ENCODE measurements at regions not wholly inside any gene's neighbourhood (a gene's known extent, or its start where the extent isn't known, plus 50 kb on each side); places are given as distances from the start of the nearest gene placed in this dataset.

DNA sequence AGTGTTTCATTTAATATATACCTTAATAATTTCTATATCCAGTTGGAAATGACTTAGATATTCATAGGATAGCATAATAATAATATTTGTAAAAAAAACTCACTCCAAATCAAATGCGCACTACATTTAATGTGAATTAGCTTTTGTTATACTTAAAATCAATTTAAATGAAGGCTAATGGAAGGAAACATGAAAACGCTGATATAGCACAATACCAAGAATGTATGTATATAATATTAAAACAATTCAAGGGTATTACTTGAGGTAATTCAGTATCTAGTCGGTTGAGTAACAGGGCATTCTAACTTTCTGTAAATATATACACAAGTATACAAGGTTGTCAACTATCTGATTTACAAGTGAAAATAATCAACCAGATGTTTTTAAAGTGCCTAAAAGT lies 307.1 kb upstream of the TEX13C start:
- DNase-seq: no peak

GRCh38 chrX:125029131-125029530 lies 290.5 kb upstream of the TEX13C start:
- DNase-seq: no peak

Measured in NCI-H1417 treated with DMSO at 0.1 percent for 48 hours (cell line).